Neuronal stem cell (in vitro differentiated cells): ENCODE measurements at regions not wholly inside any gene's neighbourhood (a gene's known extent, or its start where the extent isn't known, plus 50 kb on each side); places are given as distances from the start of the nearest gene placed in this dataset.
"Not testable (repeated sequence)": the region's sequence is repeated elsewhere in the genome, so short reads cannot be mapped to it uniquely, and the experiment has no call there.

Source experiments
- DNase-seq: peaks from one replicate; pipeline ENCODE4 v3.0.0-alpha.2; 2013; ENCODE audit warnings: low spot score
- H2AFZ ChIP-seq: one replicate; pipeline ENCODE4 v1.6.1; 2013; ENCODE audit warnings: mild to moderate bottlenecking, low read length, inconsistent platforms
- H2AK5ac ChIP-seq: 2 replicates; pipeline ENCODE4 v1.6.1; 2013; ENCODE audit warnings: low read depth, mild to moderate bottlenecking, inconsistent platforms, low read length, moderate library complexity, mixed read lengths
- H2BK120ac ChIP-seq: 2 replicates; pipeline ENCODE4 v1.6.1; 2013; ENCODE audit warnings: low read depth, mild to moderate bottlenecking, inconsistent platforms, low read length, moderate library complexity, mixed read lengths
- H2BK12ac ChIP-seq: one replicate; pipeline ENCODE4 v1.6.1; 2013; ENCODE audit warnings: low read length, inconsistent platforms
- H2BK15ac ChIP-seq: 2 replicates; pipeline ENCODE4 v1.6.1; 2013; ENCODE audit warnings: mild to moderate bottlenecking, low read length, inconsistent platforms, mixed read lengths
- H2BK5ac ChIP-seq: one replicate; pipeline ENCODE4 v1.6.1; 2013; ENCODE audit warnings: inconsistent platforms, mild to moderate bottlenecking, low read length, moderate library complexity
- H3K14ac ChIP-seq: one replicate; pipeline ENCODE4 v1.6.1; 2013; ENCODE audit warnings: low read length, inconsistent platforms
- H3K18ac ChIP-seq: 2 replicates; pipeline ENCODE4 v1.6.1; 2013; ENCODE audit warnings: low read length, inconsistent platforms
- H3K23ac ChIP-seq: 2 replicates; pipeline ENCODE4 v1.6.1; 2013; ENCODE audit warnings: low read depth, mild to moderate bottlenecking, mixed read lengths, low read length, inconsistent platforms; ENCODE audit not compliant: poor library complexity
- H3K27ac ChIP-seq: replicated peaks from 3 replicates; pipeline ENCODE4 v1.5.1; 2013; ENCODE audit warnings: low read length, inconsistent platforms
- H3K27me3 ChIP-seq, 3 experiments: 2 replicates each; pipeline ENCODE4 v1.6.1; 2013; ENCODE audit warnings: low read length in 3 of 3, mild to moderate bottlenecking in 2 of 3, inconsistent platforms in 1 of 3, low read depth in 1 of 3, mixed read lengths in 1 of 3, moderate library complexity in 1 of 3; ENCODE audit not compliant: control insufficient read depth in 3 of 3, insufficient read depth in 3 of 3
- H3K36me3 ChIP-seq, 2 donors: replicated peaks in 1 of 2; 2 replicates each; pipeline ENCODE4 v1.6.1; 2013; ENCODE audit warnings: low read length in 2 of 2; ENCODE audit not compliant: control insufficient read depth in 2 of 2, insufficient read depth in 2 of 2
- H3K4ac ChIP-seq: 2 replicates; pipeline ENCODE4 v1.6.1; 2013; ENCODE audit warnings: inconsistent platforms, mild to moderate bottlenecking, low read length, moderate library complexity
- H3K4me1 ChIP-seq, 2 donors: 1 replicate in 1 of 2; 2 replicates in 1 of 2; pipeline ENCODE4 v1.6.1; 2013; ENCODE audit warnings: low read length in 2 of 2, low read depth in 1 of 2; ENCODE audit not compliant: control insufficient read depth in 2 of 2, insufficient read depth in 1 of 2
- H3K4me2 ChIP-seq: one replicate; pipeline ENCODE4 v1.6.1; 2013; ENCODE audit warnings: mild to moderate bottlenecking, low read length, inconsistent platforms; ENCODE audit not compliant: insufficient read depth, poor library complexity, severe bottlenecking
- H3K4me3 ChIP-seq, 2 donors: 2 replicates each; pipeline ENCODE4 v1.5.1; 2013; ENCODE audit warnings: low read length in 2 of 2, mild to moderate bottlenecking in 2 of 2, inconsistent platforms in 1 of 2, moderate library complexity in 1 of 2
- H3K79me1 ChIP-seq: one replicate; pipeline ENCODE4 v1.6.1; 2013; ENCODE audit warnings: low read depth, mild to moderate bottlenecking, inconsistent platforms, low read length, moderate library complexity
- H3K9ac ChIP-seq: one replicate; pipeline ENCODE4 v1.6.1; 2013; ENCODE audit warnings: mild to moderate bottlenecking, low read depth, low read length, inconsistent platforms; ENCODE audit not compliant: poor library complexity
- H3K9me3 ChIP-seq, 2 donors: replicated peaks in 1 of 2; 2 replicates each; pipeline versions ENCODE3 to v1.6.1; 2013; ENCODE audit warnings: low read length in 2 of 2, mild to moderate bottlenecking in 2 of 2, inconsistent platforms in 1 of 2, low read depth in 1 of 2, mixed read lengths in 1 of 2, moderate library complexity in 1 of 2; ENCODE audit not compliant: control insufficient read depth in 2 of 2, insufficient read depth in 1 of 2
- H4K8ac ChIP-seq: one replicate; pipeline ENCODE4 v1.6.1; 2013; ENCODE audit warnings: low read depth, mild to moderate bottlenecking, inconsistent platforms, low read length, moderate library complexity
- H4K91ac ChIP-seq: one replicate; pipeline ENCODE4 v1.6.1; 2013; ENCODE audit warnings: low read length, low read depth, mild to moderate bottlenecking, inconsistent platforms; ENCODE audit not compliant: poor library complexity
- WGBS, 2 donors: extraction: QIAGEN DNeasy Blood & Tissue Kit; methylation state at CpG; one replicate each; pipeline ENCODE4 v1.1.7; 2013; ENCODE audit warnings: missing lambda C conversion rate in 2 of 2, mixed read lengths in 1 of 2; ENCODE audit not compliant: insufficient read length in 2 of 2, insufficient replicate concordance in 1 of 2; ENCODE audit errors: extremely low coverage in 2 of 2; 5-methylcytosine and 5-hydroxymethylcytosine counted together

DNA sequence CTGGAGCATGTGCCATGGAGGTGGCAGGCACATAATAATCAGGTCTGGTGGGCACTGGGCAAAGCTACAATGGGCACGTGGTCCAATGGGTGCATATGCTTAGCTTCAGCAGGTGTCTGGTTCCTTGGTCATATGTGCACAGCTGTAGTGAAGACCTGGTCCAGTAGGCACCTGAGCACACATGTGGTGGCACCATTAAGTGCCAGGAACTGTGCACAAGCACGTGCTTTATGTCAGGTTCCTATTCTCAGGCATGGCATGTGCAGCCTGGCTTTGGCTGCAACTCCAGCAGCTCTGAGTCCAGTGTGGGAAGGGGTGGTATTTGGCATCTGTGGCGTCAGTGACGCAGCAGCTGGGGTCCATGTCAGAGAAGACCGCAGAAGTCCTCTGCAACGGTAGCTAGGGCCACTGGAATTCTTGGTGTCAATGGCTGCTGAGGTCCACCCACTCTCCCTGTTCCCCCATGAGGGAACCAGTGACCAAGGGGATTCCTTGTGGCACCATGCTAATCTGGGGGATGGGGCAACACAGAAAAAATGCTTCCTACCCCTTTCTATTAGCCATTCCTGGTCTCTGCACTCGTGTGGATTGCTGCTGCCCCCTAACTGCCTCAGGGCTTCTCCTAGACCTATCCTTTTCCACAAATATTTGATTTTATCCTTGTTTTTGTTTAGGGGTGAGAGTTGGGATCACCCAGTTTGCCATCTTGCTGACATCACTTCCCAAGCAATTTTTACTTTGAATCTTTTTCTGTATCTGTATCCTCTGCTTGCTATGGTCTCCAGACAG is 262.9 kb upstream of the MAP2 start:
- Histone ChIP-seq H3K79me1 (no peaks in the 10 kb centered on the region), H2BK12ac (no peak overlapping the region), H3K9me3 (peaks cover 0 to 4% of the 10 kb centered on the region in 2 donors), H3K4ac (no peak overlapping the region), H3K9ac (no peak overlapping the region), H2BK5ac (no peak overlapping the region), H4K8ac (no peak overlapping the region), H3K23ac (no peak overlapping the region), H3K36me3 (no peaks in the 10 kb centered on the region), H2BK120ac (no peak overlapping the region), H2AK5ac (peak overlapping the region; percentile 5), H3K4me2 (no peak overlapping the region), H3K4me3 (no peak overlapping the region), H3K27me3 (no peaks in the 10 kb centered on the region), H3K14ac (no peak overlapping the region), H2BK15ac (no peak overlapping the region), H4K91ac (no peak overlapping the region), H2AFZ (no peak overlapping the region), H3K4me1 (no peaks in the 10 kb centered on the region), H3K27ac (no peak overlapping the region), H3K18ac (peak overlapping the region; percentile 0)
- no peak for DNase-seq
- WGBS, 2 donors: no CpG with 5 or more reads among the region's 7 CpGs

DNA sequence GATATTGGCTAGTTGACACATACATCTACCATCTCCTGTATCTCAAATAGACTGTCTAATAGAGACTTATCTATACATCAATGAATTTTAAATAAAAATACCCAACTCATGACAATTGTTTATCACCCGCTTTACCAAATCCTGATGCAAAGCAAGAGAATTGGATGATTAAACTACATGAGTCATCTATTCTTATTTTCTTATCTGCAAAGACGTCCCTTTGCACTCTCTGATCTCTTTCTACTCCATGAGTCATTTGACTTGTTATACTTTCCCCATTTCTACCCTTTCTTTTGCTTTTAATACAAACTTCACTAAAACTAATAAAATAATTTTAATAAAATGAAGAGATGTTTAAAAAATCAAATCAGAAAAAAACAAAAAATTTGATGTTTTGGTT is 261.7 kb upstream of the MAP2 start:
- Histone ChIP-seq H4K91ac (no peak overlapping the region), H2BK12ac (no peak overlapping the region), H3K4me2 (no peak overlapping the region), H3K27ac (no peak overlapping the region), H3K27me3 (no peaks in the 10 kb centered on the region), H2AFZ (no peak overlapping the region), H3K36me3 (no peaks in the 10 kb centered on the region), H3K14ac (no peak overlapping the region), H3K23ac (no peak overlapping the region), H3K4me3 (no peak overlapping the region), H2BK5ac (no peak overlapping the region), H2AK5ac (no peak overlapping the region), H3K9ac (no peak overlapping the region), H3K18ac (no peak overlapping the region), H3K4me1 (no peaks in the 10 kb centered on the region), H2BK120ac (no peak overlapping the region), H2BK15ac (no peak overlapping the region), H3K79me1 (no peaks in the 10 kb centered on the region), H4K8ac (no peak overlapping the region), H3K9me3 (peaks cover 0 to 4% of the 10 kb centered on the region in 2 donors), H3K4ac (no peak overlapping the region)
- no CpG with 5 or more reads among the region's 2 CpGs for WGBS, 2 donors
- no peak for DNase-seq

DNA sequence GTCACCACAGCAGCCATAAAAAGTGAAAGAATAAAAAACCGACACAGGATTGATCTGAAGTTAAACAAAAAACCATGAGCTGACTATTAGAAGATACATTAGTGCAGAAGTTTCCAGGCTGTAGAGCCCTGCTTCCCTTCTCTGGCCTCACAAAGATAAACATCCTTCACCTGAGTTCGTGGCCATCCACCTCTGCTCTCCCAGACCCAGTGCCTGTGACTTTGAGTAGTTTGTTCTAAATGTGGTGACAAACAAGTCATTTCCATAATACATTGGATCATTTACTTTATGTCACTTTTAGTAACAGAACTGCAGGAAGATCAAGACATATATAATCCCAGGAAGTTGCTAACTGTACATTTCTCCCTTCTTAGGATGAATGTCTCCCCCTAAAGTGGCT is 241.9 kb upstream of the MAP2 start:
- Histone ChIP-seq H2BK120ac (no peak overlapping the region), H3K14ac (no peak overlapping the region), H3K27ac (no peak overlapping the region), H3K23ac (no peak overlapping the region), H3K4ac (no peak overlapping the region), H2AFZ (no peak overlapping the region), H3K9ac (no peak overlapping the region), H3K18ac (no peak overlapping the region), H2AK5ac (no peak overlapping the region), H2BK12ac (no peak overlapping the region), H3K9me3 (no peaks in the 10 kb centered on the region), H2BK5ac (no peak overlapping the region), H3K36me3 (no peaks in the 10 kb centered on the region), H4K8ac (no peak overlapping the region), H3K4me3 (no peak overlapping the region), H3K27me3 (no peaks in the 10 kb centered on the region), H3K4me1 (no peaks in the 10 kb centered on the region), H3K4me2 (no peak overlapping the region), H3K79me1 (no peaks in the 10 kb centered on the region), H4K91ac (no peak overlapping the region), H2BK15ac (no peak overlapping the region)
- no CpG with 5 or more reads among the region's 2 CpGs for WGBS, 2 donors
- no peak for DNase-seq

DNA sequence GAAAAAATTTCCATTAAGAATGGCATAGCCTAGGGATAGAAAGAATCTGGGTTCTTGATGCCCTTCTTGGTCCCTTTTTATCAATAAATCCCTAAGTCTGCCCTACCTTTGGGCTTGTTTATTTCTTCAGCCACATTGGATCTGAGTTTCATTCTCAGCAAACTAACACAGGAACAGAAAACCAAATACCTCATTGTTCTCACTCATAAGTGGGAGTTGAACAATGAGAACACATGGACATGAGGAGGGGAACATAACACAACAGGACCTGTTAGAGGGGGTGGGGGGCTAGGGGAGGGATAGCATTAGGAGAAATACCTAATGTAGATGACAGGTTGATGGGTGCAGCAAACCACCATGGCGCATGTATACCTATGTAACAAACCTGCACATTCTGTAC is 237.0 kb upstream of the MAP2 start:
- not testable (repeated sequence) for H2BK5ac ChIP-seq, H3K27me3 ChIP-seq, H2BK120ac ChIP-seq, H2AFZ ChIP-seq, H4K91ac ChIP-seq, H2BK15ac ChIP-seq, H2BK12ac ChIP-seq, H3K79me1 ChIP-seq, H3K27ac ChIP-seq, H3K14ac ChIP-seq, H3K4me1 ChIP-seq, H3K18ac ChIP-seq, DNase-seq, H2AK5ac ChIP-seq, H3K4ac ChIP-seq, H3K4me3 ChIP-seq, H3K4me2 ChIP-seq, H3K9ac ChIP-seq, H3K23ac ChIP-seq, H4K8ac ChIP-seq, H3K9me3 ChIP-seq, H3K36me3 ChIP-seq
- WGBS, 2 donors: no CpG with 5 or more reads among the region's 1 CpG
